Mammary epithelial cell (primary cell): ENCODE measurements at regions not wholly inside any gene's neighbourhood (a gene's known extent, or its start where the extent isn't known, plus 50 kb on each side); places are given as distances from the start of the nearest gene placed in this dataset.

Experiments used
- CTCF ChIP-seq, 2 donors: IDR thresholded peaks in 1 of 2; conservative IDR thresholded peaks in 1 of 2; 2 replicates each; pipeline ENCODE4 v1.5.1; 2011 to 2012; ENCODE audit warnings: inconsistent platforms in 2 of 2, low read length in 2 of 2, mild to moderate bottlenecking in 2 of 2, control low read depth in 1 of 2, low read depth in 1 of 2; ENCODE audit not compliant: insufficient read depth in 1 of 2; ENCODE audit errors: extremely low read depth in 1 of 2
- EZH2 ChIP-seq: IDR thresholded peaks from 2 replicates; pipeline ENCODE4 v1.6.1; 2012; ENCODE audit warnings: low read length, inconsistent platforms, borderline replicate concordance

- TF ChIP-seq EZH2 (no peak), CTCF (conservative IDR thresholded peaks at IDR 0.05 in 1 of 2, IDR thresholded peaks at IDR 0.05 in 1 of 2; ENCODE audit: extremely low read depth in 1 of 2, insufficient read depth in 1 of 2, low read depth in 1 of 2, low read length in 2 of 2) (no peak)
These were observed 75.0 kb upstream of the ESX1 start for GRCh38 chrX:104329731-104330130.
